ENCODE measurements at regions not wholly inside any gene's neighbourhood (a gene's known extent, or its start where the extent isn't known, plus 50 kb on each side); places are given as distances from the start of the nearest gene placed in this dataset.

GRCh38 chrX:63282077-63282476 is 69.1 kb downstream of the SPIN4 start (continued):
- TF ChIP-seq CHD7 (IDR thresholded peaks at IDR 0.05; ENCODE audit: insufficient replicate concordance, low read length) = no peak
- TF ChIP-seq CBX8 (IDR thresholded peaks at IDR 0.05; ENCODE audit: borderline replicate concordance, low read depth, low read length) = no peak
- TF ChIP-seq CHD2 (IDR thresholded peaks at IDR 0.05; ENCODE audit: low read length) = no peak

Data from H1 (cell line).